A549 (cell line): ENCODE measurements at regions not wholly inside any gene's neighbourhood (a gene's known extent, or its start where the extent isn't known, plus 50 kb on each side); places are given as distances from the start of the nearest gene placed in this dataset.

ENCODE experiments used
- ATAC-seq, 2 experiments: fragments of 200-7000 bp in 1 of 2; fragments of >200 bp in 1 of 2; cut with Nextera tagmentation in 1 of 2; cut with Tn5 transposase in 1 of 2; 3 replicates each; pipeline versions ENCODE4 v1.8.0 to v1.9.1; 2018 to 2020; ENCODE audit warnings: mild to moderate bottlenecking in 1 of 2, moderate library complexity in 1 of 2
- CTCF ChIA-PET: fragments of 300-600 bp; sonication (Branson Sonifier 250); formaldehyde crosslinking; extraction: SDS; loops from one replicate; lab custom pipeline; 2021; ENCODE audit warnings: antibody characterized with exemption, inconsistent platforms; lab: Yijun Ruan, JAX
- POLR2A ChIA-PET: fragments of 350-600 bp; formaldehyde crosslinking; extraction: SDS; loops from one replicate; lab custom pipeline; 2021; ENCODE audit warnings: antibody characterized with exemption, inconsistent platforms; lab: Yijun Ruan, JAX
- DNase-seq, 2 experiments: peaks; one replicate each; pipeline versions ENCODE4 v3.0.0 to v3.0.0-alpha.2; 2011 to 2016; ENCODE audit warnings: low read depth in 1 of 2, low spot score in 1 of 2
- FAIRE-seq: peaks from 2 replicates; lab custom pipeline; 2011; peaks lifted over from hg19 to GRCh38; lab: Jason Lieb, UNC
- H3K27ac ChIP-seq, 2 experiments: fragments of >200 bp; sonication (Bioruptor Twin); formaldehyde crosslinking; 3 replicates each; pipeline ENCODE4 v1.5.1; 2016 to 2017
- H3K4me1 ChIP-seq: fragments of >200 bp; sonication (Bioruptor Twin); formaldehyde crosslinking; 3 replicates; pipeline ENCODE4 v1.6.1; 2016
- H3K4me2 ChIP-seq: fragments of >200 bp; sonication (Bioruptor Twin); formaldehyde crosslinking; 3 replicates; pipeline ENCODE4 v1.6.1; 2016
- H3K4me3 ChIP-seq: fragments of >200 bp; sonication (Bioruptor Twin); formaldehyde crosslinking; 3 replicates; pipeline ENCODE4 v1.5.1; 2016
- H3K9me3 ChIP-seq: fragments of >200 bp; sonication (Bioruptor Twin); formaldehyde crosslinking; 3 replicates; pipeline ENCODE4 v1.6.1; 2016
- BCL3 ChIP-seq: fragments of >200 bp; sonication (Bioruptor Twin); formaldehyde crosslinking; IDR thresholded peaks from 3 replicates; pipeline ENCODE4 v1.6.1; 2016
- BHLHE40 ChIP-seq: IDR thresholded peaks from 2 replicates; pipeline ENCODE4 v1.6.1; 2012; ENCODE audit warnings: low read depth, low read length, inconsistent platforms
- CEBPB ChIP-seq, 2 experiments: fragments of >200 bp in 1 of 2; sonication (Bioruptor Twin) in 1 of 2; formaldehyde crosslinking in 1 of 2; IDR thresholded peaks; 2 replicates each; pipeline ENCODE4 v1.6.1; 2012 to 2016
- E2F6 ChIP-seq: IDR thresholded peaks from 2 replicates; pipeline ENCODE4 v1.6.1; 2012; ENCODE audit warnings: low read depth, borderline replicate concordance
- EHMT2 ChIP-seq: fragments of 200-600 bp; sonication (generic); IDR thresholded peaks from 2 replicates; pipeline ENCODE4 v1.6.1; 2016; ENCODE audit warnings: antibody characterized with exemption, low read depth, mild to moderate bottlenecking, moderate library complexity
- EP300 ChIP-seq, 2 experiments: fragments of >200 bp; sonication (Bioruptor Twin); formaldehyde crosslinking; IDR thresholded peaks; 2 replicates in 1 of 2; 3 replicates in 1 of 2; pipeline ENCODE4 v1.6.1; 2016 to 2017
- GATA3 ChIP-seq: IDR thresholded peaks from 2 replicates; pipeline ENCODE4 v1.6.1; 2012; ENCODE audit warnings: borderline replicate concordance
- HEYL ChIP-seq: fragments of 250-450 bp; sonication (Bioruptor Pico); IDR thresholded peaks from 2 replicates; pipeline ENCODE4 v1.8.0; 2021; ENCODE audit warnings: mild to moderate bottlenecking, moderate library complexity
- HMGXB4 ChIP-seq: fragments of 250-450 bp; sonication (Bioruptor Pico); IDR thresholded peaks from 2 replicates; pipeline ENCODE4 v1.5.0; 2021; ENCODE audit warnings: mild to moderate bottlenecking, moderate library complexity, borderline replicate concordance
- HOXB13 ChIP-seq: fragments of 250-450 bp; sonication (Bioruptor Pico); IDR thresholded peaks from 2 replicates; pipeline ENCODE4 v1.5.0; 2020; ENCODE audit warnings: low read depth, mild to moderate bottlenecking, moderate library complexity
- JUNB ChIP-seq: fragments of >200 bp; sonication (Bioruptor Twin); formaldehyde crosslinking; IDR thresholded peaks from 2 replicates; pipeline ENCODE4 v1.6.1; 2016
- KDM1A ChIP-seq: fragments of 200-600 bp; sonication (generic); IDR thresholded peaks from 2 replicates; pipeline ENCODE4 v1.6.1; 2016; ENCODE audit warnings: low read depth, mild to moderate bottlenecking
- KDM5A ChIP-seq: fragments of 200-600 bp; sonication (generic); IDR thresholded peaks from 2 replicates; pipeline ENCODE4 v1.6.1; 2016; ENCODE audit warnings: antibody characterized with exemption, mild to moderate bottlenecking
- MAFK ChIP-seq: fragments of 450-650 bp; IDR thresholded peaks from 2 replicates; pipeline ENCODE4 v1.6.1; 2014; ENCODE audit not compliant: partially characterized antibody
- MAX ChIP-seq: IDR thresholded peaks from 2 replicates; pipeline ENCODE4 v1.6.1; 2012
- MAZ ChIP-seq: fragments of 150-350 bp; IDR thresholded peaks from 2 replicates; pipeline ENCODE4 v1.6.1; 2014; ENCODE audit warnings: antibody characterized with exemption, low read depth, low read length, borderline replicate concordance
- MYC ChIP-seq: IDR thresholded peaks from 2 replicates; pipeline ENCODE4 v1.6.1; 2012; ENCODE audit warnings: mild to moderate bottlenecking, inconsistent platforms, low read length, improper control_type of control experiment, borderline replicate concordance
- NFE2L2 ChIP-seq: fragments of 150-350 bp; conservative IDR thresholded peaks from 2 replicates; pipeline ENCODE4 v1.6.1; 2014; ENCODE audit warnings: low read length
- NR3C1 ChIP-seq: fragments of >200 bp; sonication (Bioruptor Twin); formaldehyde crosslinking; IDR thresholded peaks from 3 replicates; pipeline ENCODE4 v1.6.1; 2017
- POLR2A ChIP-seq: IDR thresholded peaks from 2 replicates; pipeline ENCODE4 v1.6.1; 2012; ENCODE audit warnings: mild to moderate bottlenecking, low read length
- RARB ChIP-seq: fragments of 250-450 bp; sonication (Bioruptor Pico); IDR thresholded peaks from 2 replicates; pipeline ENCODE4 v1.8.0; 2021; ENCODE audit warnings: mild to moderate bottlenecking, moderate library complexity
- REST ChIP-seq: fragments of 200-600 bp; sonication (generic); IDR thresholded peaks from 2 replicates; pipeline ENCODE4 v1.6.1; 2016; ENCODE audit warnings: antibody characterized with exemption, mild to moderate bottlenecking, moderate library complexity
- SMC3 ChIP-seq: fragments of >200 bp; sonication (Bioruptor Twin); formaldehyde crosslinking; IDR thresholded peaks from 3 replicates; pipeline ENCODE4 v1.6.1; 2018; ENCODE audit warnings: inconsistent platforms
- TFCP2L1 ChIP-seq: fragments of 250-450 bp; sonication (Bioruptor Pico); IDR thresholded peaks from 2 replicates; pipeline ENCODE4 v1.5.0; 2021; ENCODE audit warnings: mild to moderate bottlenecking
- TP53 ChIP-seq: fragments of 250-450 bp; sonication (Bioruptor Pico); IDR thresholded peaks from 2 replicates; pipeline ENCODE4 v1.5.0; 2021; ENCODE audit warnings: mild to moderate bottlenecking, moderate library complexity
- ZFP36 ChIP-seq: fragments of 450-650 bp; IDR thresholded peaks from 2 replicates; pipeline ENCODE4 v1.6.1; 2014; ENCODE audit warnings: borderline replicate concordance; ENCODE audit not compliant: partially characterized antibody
- WGBS: methylation state at CpG from one replicate; pipeline ENCODE4 v1.1.6; 2017; ENCODE audit errors: missing lambda C conversion rate; 5-methylcytosine and 5-hydroxymethylcytosine counted together
- TF ChIP-seq, protein P1 (sequence below): IDR thresholded peaks from 2 replicates; pipeline ENCODE4 v1.6.1; 2012
- TF ChIP-seq, protein P2 (sequence below): fragments of 450-650 bp; IDR thresholded peaks from 2 replicates; pipeline ENCODE4 v1.6.1; 2014; ENCODE audit warnings: antibody characterized with exemption
- TF ChIP-seq, protein P3 (sequence below): fragments of >200 bp; sonication (Bioruptor Twin); formaldehyde crosslinking; IDR thresholded peaks from 2 replicates; pipeline ENCODE4 v1.6.1; 2016

DNA sequence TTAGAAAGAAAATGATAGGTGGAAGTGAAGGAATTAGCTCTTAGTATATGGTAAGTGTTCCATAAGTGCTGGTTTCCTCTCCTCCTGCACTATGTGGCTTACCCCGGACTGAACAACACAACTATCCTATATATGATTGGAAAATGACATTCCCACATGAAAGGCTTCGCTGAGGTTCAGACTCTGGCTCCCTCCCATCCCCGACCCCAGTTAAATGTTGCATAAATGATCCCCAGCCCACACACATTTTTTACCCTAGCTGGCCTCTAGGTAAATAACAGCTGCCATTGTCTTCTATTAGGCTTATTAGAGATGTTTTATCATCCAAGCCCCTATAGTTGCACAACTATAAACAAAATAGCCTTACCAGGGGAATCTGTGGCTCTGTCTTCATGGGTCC is 495.6 kb upstream of the CDH11 start:
- Histone ChIP-seq H3K4me2 (no peak overlapping the region), H3K4me3 (no peak overlapping the region), H3K27ac (no peak overlapping the region), H3K9me3 (no peaks in the 10 kb centered on the region), H3K4me1 (no peaks in the 10 kb centered on the region)
- FAIRE-seq (no peak), DNase-seq (no peak), ATAC-seq (no peak)
- WGBS: 2% methylated on average over 3 of the region's 3 CpGs
- CTCF ChIA-PET: no interaction called here
- POLR2A ChIA-PET: no interaction called here
- TF ChIP-seq MAX (no peak), NFE2L2 (no peak), BHLHE40 (no peak), MAFK (no peak), ZFP36 (no peak), JUNB (no peak), TP53 (CRISPR knock-in tag) (no peak), KDM1A (no peak), BCL3 (no peak), REST (no peak), EHMT2 (no peak), HOXB13 (CRISPR knock-in tag) (no peak), TFCP2L1 (CRISPR knock-in tag) (no peak), GATA3 (no peak), SMC3 (no peak), E2F6 (no peak), MYC (no peak), MAZ (no peak)
- TF ChIP-seq, protein P1, sequence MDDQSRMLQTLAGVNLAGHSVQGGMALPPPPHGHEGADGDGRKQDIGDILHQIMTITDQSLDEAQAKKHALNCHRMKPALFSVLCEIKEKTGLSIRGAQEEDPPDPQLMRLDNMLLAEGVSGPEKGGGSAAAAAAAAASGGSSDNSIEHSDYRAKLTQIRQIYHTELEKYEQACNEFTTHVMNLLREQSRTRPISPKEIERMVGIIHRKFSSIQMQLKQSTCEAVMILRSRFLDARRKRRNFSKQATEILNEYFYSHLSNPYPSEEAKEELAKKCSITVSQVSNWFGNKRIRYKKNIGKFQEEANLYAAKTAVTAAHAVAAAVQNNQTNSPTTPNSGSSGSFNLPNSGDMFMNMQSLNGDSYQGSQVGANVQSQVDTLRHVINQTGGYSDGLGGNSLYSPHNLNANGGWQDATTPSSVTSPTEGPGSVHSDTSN: no peak
- TF ChIP-seq, protein P2, sequence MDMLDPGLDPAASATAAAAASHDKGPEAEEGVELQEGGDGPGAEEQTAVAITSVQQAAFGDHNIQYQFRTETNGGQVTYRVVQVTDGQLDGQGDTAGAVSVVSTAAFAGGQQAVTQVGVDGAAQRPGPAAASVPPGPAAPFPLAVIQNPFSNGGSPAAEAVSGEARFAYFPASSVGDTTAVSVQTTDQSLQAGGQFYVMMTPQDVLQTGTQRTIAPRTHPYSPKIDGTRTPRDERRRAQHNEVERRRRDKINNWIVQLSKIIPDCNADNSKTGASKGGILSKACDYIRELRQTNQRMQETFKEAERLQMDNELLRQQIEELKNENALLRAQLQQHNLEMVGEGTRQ: no peak
- TF ChIP-seq, all 56 proteins: peak for 0

- FAIRE-seq (no peak), ATAC-seq (no peak), DNase-seq (no peak)
- no peaks in the 10 kb centered on the region for H3K9me3 ChIP-seq
- no peaks in the 10 kb centered on the region for H3K4me1 ChIP-seq
- no peak overlapping the region for H3K4me3 ChIP-seq
- ChIA-PET POLR2A (no interaction called here), CTCF (no interaction called here)
- no peak overlapping the region for H3K27ac ChIP-seq
- no peak overlapping the region for H3K4me2 ChIP-seq
- no peak for TF ChIP-seq POLR2A
- TF ChIP-seq KDM5A: no peak
- TF ChIP-seq CEBPB (IDR thresholded peaks at IDR 0.05): no peak
- TF ChIP-seq HEYL (CRISPR knock-in tag): no peak
- no peak for TF ChIP-seq EP300 (IDR thresholded peaks at IDR 0.05)
- TF ChIP-seq NR3C1: no peak
- no peak for TF ChIP-seq HMGXB4
- no peak for TF ChIP-seq RARB (CRISPR knock-in tag)
- TF ChIP-seq, protein P3, sequence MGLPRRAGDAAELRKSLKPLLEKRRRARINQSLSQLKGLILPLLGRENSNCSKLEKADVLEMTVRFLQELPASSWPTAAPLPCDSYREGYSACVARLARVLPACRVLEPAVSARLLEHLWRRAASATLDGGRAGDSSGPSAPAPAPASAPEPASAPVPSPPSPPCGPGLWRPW: no peak
- no peak for TF ChIP-seq BCL3
- no peak for TF ChIP-seq E2F6
Measured at GRCh38 chr16:65608455-65608854, 486.6 kb upstream of the CDH11 start.
